ENCODE measurements at regions not wholly inside any gene's neighbourhood (a gene's known extent, or its start where the extent isn't known, plus 50 kb on each side); places are given as distances from the start of the nearest gene placed in this dataset.

GRCh38 chr13:111644750-111645149, 324.3 kb downstream of the TEX29 start:
- Histone ChIP-seq H3K9me3 (ENCODE audit: control insufficient read depth, low read depth, low read length) (no peaks in the 10 kb centered on the region), H2AK5ac (ENCODE audit: insufficient read length, low read length) (no peak overlapping the region), H2BK5ac (ENCODE audit: insufficient read length, low read length) (no peak overlapping the region), H3K4ac (ENCODE audit: low read depth, low read length) (no peak overlapping the region), H2BK15ac (ENCODE audit: low read depth, low read length) (no peak overlapping the region), H2AFZ (ENCODE audit: low read length) (no peak overlapping the region), H4K5ac (ENCODE audit: insufficient read length, low read depth, low read length) (no peak overlapping the region), H2BK120ac (ENCODE audit: low read depth, low read length, poor library complexity, severe bottlenecking) (no peak overlapping the region), H4K91ac (ENCODE audit: insufficient read length, low read depth, low read length) (no peak overlapping the region), H3K4me2 (ENCODE audit: insufficient read depth, insufficient read length, low read length) (no peak overlapping the region), H3K23ac (ENCODE audit: insufficient read length, low read depth, low read length) (no peak overlapping the region), H4K20me1 (ENCODE audit: control insufficient read depth, insufficient read depth, insufficient read length) (no peaks in the 10 kb centered on the region), H3T11ph (ENCODE audit: low read length) (no peak overlapping the region), H3K79me2 (ENCODE audit: insufficient read depth, low read length) (no peaks in the 10 kb centered on the region), H3K27ac (ENCODE audit: insufficient read length, low read depth, low read length) (no peak overlapping the region), H4K8ac (replicated peaks; ENCODE audit: insufficient read length, low read depth, low read length) (no peak overlapping the region), H3K14ac (ENCODE audit: insufficient read depth, low read length) (no peak overlapping the region; the same call in 1 of the 2 replicates), H3K23me2 (ENCODE audit: insufficient read length, low read depth, low read length, poor library complexity, severe bottlenecking) (peaks cover 3% of the 10 kb centered on the region), H2BK12ac (ENCODE audit: insufficient read length, low read depth, low read length) (no peak overlapping the region), H3K79me1 (ENCODE audit: insufficient read depth, low read depth, low read length, poor library complexity, severe bottlenecking) (no peaks in the 10 kb centered on the region), H3K56ac (ENCODE audit: insufficient read length, low read depth, low read length) (no peak overlapping the region), H2BK20ac (ENCODE audit: low read depth, low read length, poor library complexity, severe bottlenecking) (no peak overlapping the region), H3K27me3 (ENCODE audit: insufficient read depth, low read length) (no peaks in the 10 kb centered on the region), H3K9ac (ENCODE audit: extremely low read depth, insufficient read length, low read length) (no peak overlapping the region), H3K18ac (ENCODE audit: insufficient read length, low read depth, low read length) (no peak overlapping the region), H3K4me1 (ENCODE audit: insufficient read depth, low read length) (no peaks in the 10 kb centered on the region)
- H3K27me3 Mint-ChIP-seq (ENCODE audit: low read depth) = peaks cover 5% of the 10 kb centered on the region
- H3K27ac Mint-ChIP-seq = peak overlapping the region in 1 of 3 experiments; percentile 22; a peak in 2 of 7 replicates
- H3K4me3 Mint-ChIP-seq = no peak overlapping the region
- WGBS (ENCODE audit: extremely low coverage, insufficient read length, low lambda C conversion rate) = no CpG with 5 or more reads among the region's 16 CpGs
- no peak for TF ChIP-seq CTCF (conservative IDR thresholded peaks at IDR 0.05)
- no peak for DNase-seq
- H3K36me3 Mint-ChIP-seq (ENCODE audit: insufficient read depth in 1 of 3, low read depth in 3 of 3) = no peaks in the 10 kb centered on the region
- peaks cover 4 to 10% of the 10 kb centered on the region in 2 experiments; a peak in 3 of 4 replicates for H3K4me1 Mint-ChIP-seq
- no peaks in the 10 kb centered on the region for H3K9me3 Mint-ChIP-seq
